AG04450 (cell line): ENCODE measurements at regions not wholly inside any gene's neighbourhood (a gene's known extent, or its start where the extent isn't known, plus 50 kb on each side); places are given as distances from the start of the nearest gene placed in this dataset.

ENCODE experiments used
- CTCF ChIA-PET: fragments of 300-600, 350-600 bp; formaldehyde crosslinking; extraction: SDS; loops from one replicate; lab custom pipeline; 2022; ENCODE audit warnings: antibody characterized with exemption, inconsistent platforms; lab: Charles Lee
- POLR2A ChIA-PET: fragments of 350-600 bp; formaldehyde crosslinking; extraction: SDS; loops from one replicate; lab custom pipeline; 2021; ENCODE audit warnings: antibody characterized with exemption, inconsistent platforms; lab: Yijun Ruan, JAX
- DNase-seq: peaks from one replicate; pipeline ENCODE4 v3.0.0-alpha.2; 2011; ENCODE audit warnings: low read depth, low spot score
- H3K27ac ChIP-seq: one replicate; pipeline ENCODE4 v1.5.1; 2012; ENCODE audit warnings: low read depth, low read length, control low read depth
- H3K27me3 ChIP-seq: one replicate; pipeline ENCODE4 v1.6.0; 2012; ENCODE audit warnings: low read length; ENCODE audit not compliant: control insufficient read depth, insufficient read depth
- H3K4me3 ChIP-seq: 2 replicates; pipeline ENCODE4 v1.5.1; 2011; ENCODE audit warnings: mild to moderate bottlenecking, low read depth, low read length, control low read depth
- H3K9me3 ChIP-seq: 2 replicates; pipeline ENCODE4 v1.5.1; 2012; ENCODE audit warnings: low read length; ENCODE audit not compliant: control insufficient read depth, insufficient read depth
- CTCF ChIP-seq: IDR thresholded peaks from 2 replicates; pipeline ENCODE4 v1.5.1; 2011; ENCODE audit warnings: low read depth, low read length, control low read depth, inconsistent platforms

GRCh38 chrX:121102101-121102500, 54.7 kb downstream of the GLUD2 start:
- POLR2A ChIA-PET = no interaction called here
- CTCF ChIA-PET = no interaction called here
- Histone ChIP-seq H3K4me3 (no peak overlapping the region), H3K27ac (no peak overlapping the region), H3K9me3 (no peaks in the 10 kb centered on the region), H3K27me3 (no peaks in the 10 kb centered on the region)
- TF ChIP-seq CTCF = no peak
- DNase-seq = no peak

- Histone ChIP-seq H3K9me3 (peaks cover under 1% of the 10 kb centered on the region; the same call in 1 of the 2 replicates), H3K27me3 (no peaks in the 10 kb centered on the region), H3K27ac (no peak overlapping the region), H3K4me3 (no peak overlapping the region)
- TF ChIP-seq CTCF = no peak
- ChIA-PET POLR2A (no interaction called here), CTCF (no interaction called here)
- no peak for DNase-seq
Measured at GRCh38 chrX:121103381-121103780, 56.0 kb downstream of the GLUD2 start.

DNA sequence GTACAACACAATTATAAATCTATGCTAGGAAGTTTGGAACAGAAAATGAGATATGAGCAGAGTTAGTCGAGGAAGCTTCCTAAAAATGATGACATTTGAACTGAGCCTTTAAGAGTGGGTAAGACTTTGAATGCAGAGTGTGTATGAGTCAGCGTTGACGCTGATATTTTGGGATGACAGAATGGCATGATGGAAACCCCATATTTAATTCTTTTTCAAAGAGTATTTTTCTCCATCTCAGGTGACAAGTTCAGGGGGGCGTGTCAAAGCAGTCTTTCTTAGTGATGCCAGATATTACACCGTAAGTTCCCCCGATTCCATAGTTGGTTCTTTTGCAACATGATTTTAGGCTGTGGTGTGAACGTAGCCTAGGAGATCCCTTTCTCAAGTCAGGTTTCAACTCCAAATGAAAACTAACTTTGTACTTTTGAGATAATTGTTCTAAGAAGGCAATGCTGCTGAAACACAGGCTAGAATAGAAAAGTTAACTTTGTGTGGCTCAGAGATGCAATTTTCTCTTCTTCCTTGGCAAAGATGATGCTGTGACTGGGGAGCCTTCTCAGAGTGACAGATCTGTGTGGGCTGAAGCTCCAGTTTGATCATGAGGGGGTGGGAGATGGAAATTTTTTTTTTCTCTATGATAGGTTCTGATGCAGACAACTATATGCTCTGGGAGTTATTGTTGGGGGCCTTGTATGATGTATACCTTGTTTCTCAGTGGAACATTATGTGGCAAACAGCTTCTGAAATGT, 59.2 kb downstream of the GLUD2 start:
- Histone ChIP-seq H3K9me3 (peaks cover 6% of the 10 kb centered on the region), H3K27ac (no peak overlapping the region), H3K27me3 (no peaks in the 10 kb centered on the region), H3K4me3 (no peak overlapping the region)
- DNase-seq = no peak
- TF ChIP-seq CTCF = no peak
- CTCF ChIA-PET = no interaction called here
- POLR2A ChIA-PET = no interaction called here

DNA sequence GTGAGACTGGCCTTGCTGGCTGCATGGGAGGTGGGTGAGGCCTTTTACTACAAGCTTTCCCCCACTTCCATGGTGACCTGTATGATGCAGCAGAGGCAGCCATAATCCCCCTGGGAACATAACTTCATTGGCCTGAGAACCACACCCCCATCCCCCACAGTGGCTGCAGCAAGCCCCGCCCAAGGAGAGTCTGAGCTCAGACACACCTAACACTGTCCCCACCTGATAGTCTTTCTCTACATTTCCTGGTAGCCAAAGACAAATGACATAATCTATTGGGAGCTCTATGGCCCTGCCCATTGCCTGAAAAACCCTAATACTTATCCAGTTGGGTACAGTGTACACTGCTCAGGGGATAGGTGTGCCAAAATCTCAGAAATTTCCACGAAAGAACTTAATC, 62.6 kb downstream of the GLUD2 start:
- ChIA-PET POLR2A (no interaction called here), CTCF (no interaction called here)
- no peaks in the 10 kb centered on the region for H3K27me3 ChIP-seq
- H3K27ac ChIP-seq = no peak overlapping the region
- no peak overlapping the region for H3K4me3 ChIP-seq
- DNase-seq = no peak
- peaks cover 6% of the 10 kb centered on the region for H3K9me3 ChIP-seq
- TF ChIP-seq CTCF = no peak

GRCh38 chrX:121110536-121110935, 63.1 kb downstream of the GLUD2 start:
- Histone ChIP-seq H3K27ac (no peak overlapping the region), H3K4me3 (no peak overlapping the region), H3K9me3 (peaks cover 6% of the 10 kb centered on the region), H3K27me3 (no peaks in the 10 kb centered on the region)
- TF ChIP-seq CTCF = no peak
- no peak for DNase-seq
- POLR2A ChIA-PET = no interaction called here
- CTCF ChIA-PET = no interaction called here
